ENCODE measurements at regions not wholly inside any gene's neighbourhood (a gene's known extent, or its start where the extent isn't known, plus 50 kb on each side); places are given as distances from the start of the nearest gene placed in this dataset.
"Not testable (repeated sequence)": the region's sequence is repeated elsewhere in the genome, so short reads cannot be mapped to it uniquely, and the experiment has no call there.

DNA sequence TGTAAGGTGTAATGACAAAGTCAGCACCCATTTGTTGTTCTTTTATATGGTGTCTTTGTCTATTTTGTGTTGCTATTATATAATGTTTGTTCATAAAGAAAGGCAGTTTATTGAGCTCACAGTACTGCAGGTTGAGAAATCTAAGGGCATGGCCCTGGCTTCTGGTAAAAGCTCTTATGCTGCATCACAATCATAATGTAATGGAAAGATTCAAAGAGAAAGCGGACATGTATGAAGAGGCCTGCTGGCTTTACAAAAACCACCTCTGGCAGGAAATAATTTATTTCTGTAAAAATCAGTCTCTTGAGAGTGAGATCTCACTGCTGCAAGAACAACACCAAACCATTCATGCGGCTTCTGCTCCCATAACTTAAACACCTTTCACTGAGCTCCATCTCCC lies 746.7 kb upstream of the FAM174A start:
- H3K4me3 ChIP-seq: no peak overlapping the region
- no peak overlapping the region for H3K27ac ChIP-seq
- no peak for DNase-seq (ENCODE audit: low spot score)
- TF ChIP-seq, protein P1, sequence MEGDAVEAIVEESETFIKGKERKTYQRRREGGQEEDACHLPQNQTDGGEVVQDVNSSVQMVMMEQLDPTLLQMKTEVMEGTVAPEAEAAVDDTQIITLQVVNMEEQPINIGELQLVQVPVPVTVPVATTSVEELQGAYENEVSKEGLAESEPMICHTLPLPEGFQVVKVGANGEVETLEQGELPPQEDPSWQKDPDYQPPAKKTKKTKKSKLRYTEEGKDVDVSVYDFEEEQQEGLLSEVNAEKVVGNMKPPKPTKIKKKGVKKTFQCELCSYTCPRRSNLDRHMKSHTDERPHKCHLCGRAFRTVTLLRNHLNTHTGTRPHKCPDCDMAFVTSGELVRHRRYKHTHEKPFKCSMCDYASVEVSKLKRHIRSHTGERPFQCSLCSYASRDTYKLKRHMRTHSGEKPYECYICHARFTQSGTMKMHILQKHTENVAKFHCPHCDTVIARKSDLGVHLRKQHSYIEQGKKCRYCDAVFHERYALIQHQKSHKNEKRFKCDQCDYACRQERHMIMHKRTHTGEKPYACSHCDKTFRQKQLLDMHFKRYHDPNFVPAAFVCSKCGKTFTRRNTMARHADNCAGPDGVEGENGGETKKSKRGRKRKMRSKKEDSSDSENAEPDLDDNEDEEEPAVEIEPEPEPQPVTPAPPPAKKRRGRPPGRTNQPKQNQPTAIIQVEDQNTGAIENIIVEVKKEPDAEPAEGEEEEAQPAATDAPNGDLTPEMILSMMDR (IDR thresholded peaks at IDR 0.05): no peak

DNA sequence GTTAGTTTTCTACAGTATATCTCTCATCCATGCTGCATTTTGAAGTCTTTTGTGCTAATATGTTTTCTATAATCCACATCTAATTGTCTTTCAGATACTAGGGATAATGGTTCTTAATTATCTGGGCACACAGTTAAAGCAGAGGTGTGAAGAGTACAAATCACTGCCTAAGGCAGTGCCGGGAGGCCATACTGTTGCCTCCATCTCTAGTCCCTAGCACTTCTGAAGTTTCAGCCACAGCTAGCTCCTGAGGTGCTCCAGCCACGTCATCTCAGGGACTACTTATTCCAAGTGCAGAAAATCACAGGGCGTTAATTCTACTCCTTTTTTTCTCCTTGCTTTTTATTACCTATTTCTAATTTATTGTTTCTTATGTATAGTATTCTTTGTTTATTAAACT lies 760.0 kb upstream of the FAM174A start:
- Histone ChIP-seq H3K4me3 (no peak overlapping the region), H3K27ac (no peak overlapping the region)
- DNase-seq (ENCODE audit: low spot score): no peak
- TF ChIP-seq, protein P1 (IDR thresholded peaks at IDR 0.05): no peak

DNA sequence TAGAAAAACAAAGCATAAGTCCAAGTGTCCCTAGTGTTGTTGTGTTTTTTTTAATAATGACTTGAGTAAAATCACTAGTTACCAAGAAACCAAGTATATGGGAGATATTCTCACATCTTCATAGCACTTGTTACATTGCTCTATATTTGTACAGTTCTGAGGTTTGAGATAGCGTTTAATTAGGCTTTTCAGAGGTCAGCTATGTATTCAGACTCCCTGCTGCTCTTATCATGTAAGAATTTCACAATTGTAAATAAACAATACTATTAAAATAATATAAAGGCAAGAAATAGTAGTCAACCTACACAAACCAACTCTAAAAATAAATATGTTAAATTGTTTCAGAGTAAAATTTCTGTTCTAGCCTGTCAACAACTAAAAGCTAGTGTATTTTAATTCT lies 761.9 kb upstream of the FAM174A start:
- TF ChIP-seq, protein P1 (IDR thresholded peaks at IDR 0.05): no peak
- no peak for DNase-seq (ENCODE audit: low spot score)
- H3K4me3 ChIP-seq: no peak overlapping the region
- no peak overlapping the region for H3K27ac ChIP-seq

DNA sequence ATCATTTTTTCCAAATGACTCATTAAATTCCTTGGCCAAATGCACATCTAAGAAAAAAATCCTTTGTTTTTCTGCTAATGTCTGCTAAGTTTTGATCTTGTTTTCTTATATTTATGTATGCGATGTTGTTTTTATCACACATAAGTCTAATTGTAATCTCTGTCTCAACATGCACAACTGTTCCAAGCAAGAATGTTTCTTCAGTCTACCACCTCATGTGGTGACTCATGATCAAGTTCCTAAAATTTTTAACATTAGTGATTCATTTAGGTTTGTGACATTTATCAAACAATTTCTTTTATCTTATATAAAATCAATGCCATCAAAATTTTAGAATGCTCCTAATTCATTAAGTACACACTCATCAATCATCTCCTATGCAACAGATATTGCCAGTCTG lies 763.9 kb upstream of the FAM174A start:
- TF ChIP-seq, protein P1 (IDR thresholded peaks at IDR 0.05): no peak
- H3K27ac ChIP-seq: no peak overlapping the region
- H3K4me3 ChIP-seq: no peak overlapping the region
- no peak for DNase-seq (ENCODE audit: low spot score)

DNA sequence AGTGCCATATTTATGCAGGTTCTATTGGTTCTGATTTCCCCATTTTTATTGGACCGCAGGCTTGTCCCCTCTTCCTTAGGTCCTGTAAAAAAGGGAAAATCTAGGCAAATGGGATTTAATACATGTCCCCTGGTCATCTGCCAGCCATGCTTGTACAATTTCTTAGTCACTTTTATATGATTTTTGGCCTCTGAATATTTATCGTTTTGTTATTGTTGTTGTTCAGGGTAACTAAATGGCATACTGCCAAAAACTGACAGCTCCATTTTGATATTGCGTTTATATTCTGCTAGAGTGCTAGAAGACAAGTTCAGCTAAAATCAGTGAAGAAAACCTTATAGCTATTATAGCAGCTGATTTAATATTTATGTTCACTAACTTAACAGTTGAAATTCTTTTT lies 770.2 kb upstream of the FAM174A start:
- Histone ChIP-seq H3K27ac (no peak overlapping the region), H3K4me3 (no peak overlapping the region)
- DNase-seq (ENCODE audit: low spot score): no peak
- TF ChIP-seq, protein P1 (IDR thresholded peaks at IDR 0.05): no peak

DNA sequence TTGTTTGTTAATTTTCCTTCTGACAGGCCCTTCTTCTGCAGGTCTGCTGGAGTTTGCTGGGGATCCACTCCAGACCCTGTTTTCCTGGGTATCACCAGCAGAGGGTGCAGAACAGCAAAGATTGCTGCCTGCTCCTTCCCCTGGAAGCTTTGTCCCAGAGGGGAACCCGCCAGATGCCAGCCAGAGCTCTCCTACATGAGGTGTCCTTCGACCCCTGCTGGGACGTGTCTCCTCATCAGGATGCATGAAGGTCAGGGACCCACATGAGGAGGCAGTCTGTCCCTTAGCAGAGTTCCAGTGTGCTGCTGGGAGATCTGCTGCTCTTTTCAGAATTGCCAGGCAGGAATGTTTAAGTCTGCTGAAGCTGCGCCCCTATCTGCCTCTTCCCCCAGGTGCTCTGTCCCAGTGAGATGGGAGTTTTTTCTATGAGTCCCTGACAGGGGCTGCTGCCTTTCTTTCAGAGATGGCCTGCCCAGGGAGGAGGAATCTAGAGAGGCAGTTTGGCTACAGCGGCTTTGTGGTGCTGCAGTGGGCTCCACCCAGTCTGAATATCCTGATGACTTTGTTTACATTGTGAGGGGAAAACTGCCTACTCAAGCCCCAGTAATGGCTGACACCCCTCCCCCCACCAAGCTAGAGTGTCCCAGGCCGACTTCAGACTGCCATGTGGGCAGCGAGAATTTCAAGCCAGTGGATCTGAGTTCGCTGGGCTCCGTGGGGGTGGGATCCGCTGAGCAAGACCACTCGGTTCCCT lies 772.0 kb upstream of the FAM174A start:
- Histone ChIP-seq H3K27ac (no peak overlapping the region), H3K4me3 (no peak overlapping the region)
- TF ChIP-seq, protein P1 (IDR thresholded peaks at IDR 0.05): no peak
- no peak for DNase-seq (ENCODE audit: low spot score)

DNA sequence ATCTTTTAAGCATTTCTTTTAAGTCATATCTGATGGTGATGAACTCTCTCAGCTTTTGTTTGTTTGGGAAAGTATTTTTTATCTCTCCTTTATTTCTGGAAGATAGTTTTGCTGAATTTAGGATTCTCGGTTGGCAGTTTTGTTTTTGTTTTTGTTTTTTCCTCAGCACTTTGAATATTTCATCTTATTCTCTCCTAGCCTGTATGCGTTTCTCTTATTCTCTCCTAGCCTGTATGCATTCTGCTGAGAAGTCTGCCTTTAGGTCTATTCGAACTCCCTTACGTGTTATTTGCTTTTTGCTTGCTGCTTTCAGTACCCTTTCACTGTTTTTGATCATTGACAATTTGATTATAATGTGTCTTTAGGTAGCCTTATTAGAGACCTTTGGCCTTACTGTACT lies 787.8 kb upstream of the FAM174A start:
- no peak for DNase-seq (ENCODE audit: low spot score)
- TF ChIP-seq, protein P1 (IDR thresholded peaks at IDR 0.05): no peak
- Histone ChIP-seq H3K4me3 (no peak overlapping the region), H3K27ac (no peak overlapping the region)

DNA sequence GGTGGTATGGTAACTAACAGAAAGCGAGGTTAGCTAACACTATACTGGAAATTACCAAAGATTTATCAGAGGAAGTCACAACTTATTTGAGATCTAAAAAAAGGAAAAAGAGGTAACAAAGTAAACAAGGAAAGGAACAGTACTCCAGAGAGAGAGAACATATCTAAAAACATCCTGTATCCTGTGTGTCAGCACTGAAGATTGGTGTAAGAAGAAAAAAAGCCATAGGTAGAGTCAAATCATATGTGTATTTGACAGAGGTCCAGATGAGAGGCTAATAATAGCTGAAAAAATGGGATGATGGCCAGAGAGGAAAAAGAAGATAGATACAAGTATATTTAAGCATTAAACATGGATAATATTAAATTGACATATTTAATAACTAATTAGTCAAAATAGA lies 802.0 kb upstream of the FAM174A start:
- H3K27ac ChIP-seq; DNase-seq (ENCODE audit: low spot score); H3K4me3 ChIP-seq: not testable (repeated sequence)

DNA sequence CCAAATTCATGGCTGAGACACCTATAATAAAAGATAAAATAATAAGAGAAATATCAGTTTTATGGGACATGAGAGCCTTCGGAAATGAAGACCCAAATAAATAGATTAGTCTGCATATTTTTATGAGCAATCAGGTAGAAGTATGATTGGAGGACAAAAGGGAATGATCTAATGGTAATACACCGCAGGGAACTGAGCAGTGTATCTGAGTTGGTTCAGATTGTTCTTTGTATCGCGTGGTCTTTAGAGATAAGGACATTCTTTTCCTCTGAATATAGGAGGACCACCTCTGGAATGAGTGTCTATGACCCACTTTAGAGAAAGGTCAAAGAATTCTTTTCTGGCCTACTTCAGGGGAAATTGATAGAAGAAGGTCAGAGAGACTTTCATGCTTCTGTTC lies 801.8 kb upstream of the CHD1 start:
- not testable (repeated sequence) for DNase-seq (ENCODE audit: low spot score); H3K4me3 ChIP-seq; H3K27ac ChIP-seq
